Activated CD8-positive, alpha-beta T cell treated with anti-CD3 and anti-CD28 coated beads, Interleukin-2, amount 10 ng/mL, durations not matched to agents 7 days and 5 days (primary cell): ENCODE measurements at regions not wholly inside any gene's neighbourhood (a gene's known extent, or its start where the extent isn't known, plus 50 kb on each side); places are given as distances from the start of the nearest gene placed in this dataset.

ENCODE experiments used
- ATAC-seq: fragments of 150-1000 bp; cut with Tn5 transposase; one replicate; pipeline ENCODE4 v1.10.0; 2021; ENCODE audit warnings: moderate library complexity
- CTCF ChIA-PET: fragments of 350-600 bp; sonication (Branson Sonifier 250); formaldehyde crosslinking; loops from one replicate; lab custom pipeline; 2021; ENCODE audit warnings: antibody characterized with exemption; lab: Charles Lee
- POLR2A ChIA-PET: fragments of 350-600 bp; sonication (Branson Sonifier 250); formaldehyde crosslinking; loops from one replicate; lab custom pipeline; 2021; ENCODE audit warnings: antibody characterized with exemption; lab: Charles Lee
- DNase-seq: peaks from one replicate; pipeline ENCODE4 v3.0.0-alpha.2; 2020
- H3K27ac Mint-ChIP-seq: one replicate; pipeline ENCODE4 v1.8.0; 2021; ENCODE audit warnings: mild to moderate bottlenecking, mixed read lengths
- H3K27me3 Mint-ChIP-seq: one replicate; pipeline ENCODE4 v1.8.0; 2021; ENCODE audit warnings: low read depth, mixed read lengths
- H3K36me3 Mint-ChIP-seq: one replicate; pipeline ENCODE4 v1.8.0; 2021; ENCODE audit warnings: low read depth, mixed read lengths
- H3K4me1 Mint-ChIP-seq: one replicate; pipeline ENCODE4 v1.8.0; 2021; ENCODE audit warnings: low read depth, mixed read lengths
- H3K4me3 Mint-ChIP-seq: one replicate; pipeline ENCODE4 v1.8.0; 2021; ENCODE audit warnings: mild to moderate bottlenecking, mixed read lengths
- H3K9me3 Mint-ChIP-seq: one replicate; pipeline ENCODE4 v1.8.0; 2022; ENCODE audit warnings: mixed read lengths; ENCODE audit not compliant: insufficient read depth

DNA sequence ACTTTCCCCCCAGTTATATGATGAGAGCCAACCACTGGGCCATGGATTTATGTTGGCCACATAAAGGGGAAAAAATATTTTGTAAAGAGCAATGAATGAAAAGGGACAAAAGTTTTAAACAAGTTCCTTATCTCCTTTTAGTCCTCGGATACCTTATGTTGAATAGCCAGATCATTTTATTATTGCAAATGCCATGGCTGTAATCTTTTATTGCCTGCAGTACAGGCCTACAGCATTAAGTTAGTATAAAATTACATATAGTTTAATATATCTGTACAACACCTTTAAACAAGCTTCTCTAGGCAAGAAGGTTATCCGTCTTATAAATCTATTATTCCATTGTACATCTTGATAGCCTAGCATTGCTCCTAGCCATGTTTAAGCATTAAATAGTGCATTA lies 93.9 kb upstream of the SLC35B3 start:
- POLR2A ChIA-PET: no interaction called here

GRCh38 chr6:8527818-8528217 lies 92.5 kb upstream of the SLC35B3 start:
- H3K36me3 Mint-ChIP-seq: no peaks in the 10 kb centered on the region
- H3K27me3 Mint-ChIP-seq: no peaks in the 10 kb centered on the region
- CTCF ChIA-PET: interaction anchor here (1.0 kb wide), 1 partner anchor 9 kb away, joined by 3 read pairs; no protein-coding TSS in a partner anchor
- no peak overlapping the region for H3K27ac Mint-ChIP-seq
- no peaks in the 10 kb centered on the region for H3K9me3 Mint-ChIP-seq
- no peaks in the 10 kb centered on the region for H3K4me1 Mint-ChIP-seq
- POLR2A ChIA-PET: no interaction called here
- no peak overlapping the region for H3K4me3 Mint-ChIP-seq
- no peak for ATAC-seq
- DNase-seq: no peak

More for the DNA sequence above, 93.9 kb upstream of the SLC35B3 start:
- Mint-ChIP-seq H3K36me3 (no peaks in the 10 kb centered on the region), H3K4me3 (no peak overlapping the region), H3K4me1 (no peaks in the 10 kb centered on the region), H3K27me3 (no peaks in the 10 kb centered on the region), H3K9me3 (no peaks in the 10 kb centered on the region), H3K27ac (no peak overlapping the region)
- CTCF ChIA-PET: no interaction called here
- DNase-seq (no peak), ATAC-seq (no peak)

- H3K9me3 Mint-ChIP-seq: no peaks in the 10 kb centered on the region
- no peak for ATAC-seq
- no peak overlapping the region for H3K4me3 Mint-ChIP-seq
- ChIA-PET POLR2A (no interaction called here), CTCF (no interaction called here)
- H3K4me1 Mint-ChIP-seq: no peaks in the 10 kb centered on the region
- DNase-seq: no peak
- no peaks in the 10 kb centered on the region for H3K27me3 Mint-ChIP-seq
- no peak overlapping the region for H3K27ac Mint-ChIP-seq
- no peaks in the 10 kb centered on the region for H3K36me3 Mint-ChIP-seq
These were observed 91.3 kb upstream of the SLC35B3 start for GRCh38 chr6:8526624-8527023.

DNA sequence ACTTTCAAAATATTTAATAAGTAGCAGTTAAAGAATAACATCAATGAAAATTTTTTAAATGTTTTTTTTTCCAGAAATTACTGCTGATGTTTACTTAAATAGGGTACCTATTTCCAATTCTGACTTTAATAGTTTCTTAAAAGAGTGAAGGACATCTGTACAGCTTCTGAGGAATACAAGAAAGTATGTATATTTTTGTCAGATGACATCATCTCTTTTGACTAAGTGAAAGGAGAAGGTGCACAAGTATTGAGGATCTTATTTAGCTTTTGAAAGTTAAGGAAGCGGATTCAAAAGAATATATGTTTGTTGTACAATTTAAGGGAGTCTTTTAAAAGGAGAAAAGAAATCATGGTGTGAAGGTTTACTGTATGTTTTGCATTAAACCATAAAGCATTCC lies 90.0 kb upstream of the SLC35B3 start:
- H3K27me3 Mint-ChIP-seq: no peaks in the 10 kb centered on the region
- H3K4me1 Mint-ChIP-seq: no peaks in the 10 kb centered on the region
- no peaks in the 10 kb centered on the region for H3K9me3 Mint-ChIP-seq
- H3K27ac Mint-ChIP-seq: no peak overlapping the region
- ChIA-PET POLR2A (no interaction called here), CTCF (no interaction called here)
- no peaks in the 10 kb centered on the region for H3K36me3 Mint-ChIP-seq
- no peak for ATAC-seq
- no peak for DNase-seq
- H3K4me3 Mint-ChIP-seq: no peak overlapping the region

GRCh38 chr6:8513174-8513573 lies 77.8 kb upstream of the SLC35B3 start:
- POLR2A ChIA-PET: no interaction called here
- Mint-ChIP-seq H3K36me3 (no peaks in the 10 kb centered on the region), H3K4me3 (no peak overlapping the region), H3K9me3 (no peaks in the 10 kb centered on the region), H3K27me3 (no peaks in the 10 kb centered on the region), H3K4me1 (no peaks in the 10 kb centered on the region), H3K27ac (no peak overlapping the region)
- ATAC-seq: no peak
- CTCF ChIA-PET: no interaction called here
- DNase-seq: no peak

DNA sequence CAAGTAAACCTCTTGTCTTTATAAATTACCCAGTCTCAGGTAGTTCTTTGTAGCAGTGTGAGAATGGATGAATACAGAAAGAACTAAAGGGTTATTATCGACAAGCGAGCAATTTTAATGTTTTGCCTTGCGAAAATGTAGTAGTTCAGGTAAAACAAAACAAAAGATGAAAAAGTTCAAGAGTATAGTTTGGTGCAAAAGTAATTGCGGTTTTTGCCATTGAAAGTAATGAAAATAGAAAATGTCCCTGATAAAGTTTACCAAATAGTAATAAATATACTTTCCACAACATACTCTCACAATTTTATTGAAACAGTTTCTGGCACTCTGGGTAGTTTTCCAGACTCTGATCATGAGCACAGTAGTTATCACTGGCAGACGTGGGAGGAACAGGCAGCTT lies 71.9 kb upstream of the SLC35B3 start:
- CTCF ChIA-PET: no interaction called here
- H3K27ac Mint-ChIP-seq: no peak overlapping the region
- POLR2A ChIA-PET: no interaction called here

GRCh38 chr6:8506126-8506525 lies 70.8 kb upstream of the SLC35B3 start:
- no peak overlapping the region for H3K4me3 Mint-ChIP-seq
- H3K4me1 Mint-ChIP-seq: no peaks in the 10 kb centered on the region
- H3K27me3 Mint-ChIP-seq: no peaks in the 10 kb centered on the region
- ChIA-PET POLR2A (no interaction called here), CTCF (no interaction called here)
- H3K9me3 Mint-ChIP-seq: no peaks in the 10 kb centered on the region
- no peak for DNase-seq
- no peaks in the 10 kb centered on the region for H3K36me3 Mint-ChIP-seq
- ATAC-seq: no peak
- H3K27ac Mint-ChIP-seq: no peak overlapping the region

More for the DNA sequence above, 71.9 kb upstream of the SLC35B3 start:
- Mint-ChIP-seq H3K36me3 (no peaks in the 10 kb centered on the region), H3K4me1 (no peaks in the 10 kb centered on the region), H3K9me3 (no peaks in the 10 kb centered on the region), H3K4me3 (no peak overlapping the region), H3K27me3 (no peaks in the 10 kb centered on the region)
- ATAC-seq: no peak
- no peak for DNase-seq

DNA sequence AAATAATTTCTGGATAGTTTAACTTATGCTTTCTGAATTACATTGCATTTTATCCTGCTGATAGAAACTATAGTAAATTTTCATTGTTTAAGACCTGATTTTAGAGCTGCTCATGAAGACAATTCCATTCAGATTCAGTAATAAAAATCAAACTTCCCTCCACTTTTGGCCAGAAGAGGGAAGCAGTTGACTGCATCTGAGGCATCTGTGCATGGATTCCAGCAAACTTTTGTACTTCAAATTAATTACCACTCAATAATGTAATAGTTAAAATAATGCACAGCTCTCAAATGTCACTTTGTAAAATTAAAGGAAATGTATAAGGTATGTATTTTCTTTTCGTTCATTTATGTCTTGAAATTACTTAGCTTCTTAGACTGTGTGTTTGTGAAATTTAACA lies 64.2 kb upstream of the SLC35B3 start:
- CTCF ChIA-PET: no interaction called here
- H3K4me3 Mint-ChIP-seq: no peak overlapping the region

GRCh38 chr6:8494730-8495129 lies 59.4 kb upstream of the SLC35B3 start:
- Mint-ChIP-seq H3K27ac (no peak overlapping the region), H3K36me3 (no peaks in the 10 kb centered on the region), H3K9me3 (no peaks in the 10 kb centered on the region), H3K4me3 (no peak overlapping the region), H3K4me1 (no peaks in the 10 kb centered on the region), H3K27me3 (no peaks in the 10 kb centered on the region)
- ATAC-seq (no peak), DNase-seq (no peak)
- ChIA-PET POLR2A (no interaction called here), CTCF (no interaction called here)

More for the DNA sequence above, 64.2 kb upstream of the SLC35B3 start:
- H3K27me3 Mint-ChIP-seq: no peaks in the 10 kb centered on the region
- H3K27ac Mint-ChIP-seq: no peak overlapping the region
- H3K4me1 Mint-ChIP-seq: no peaks in the 10 kb centered on the region
- H3K36me3 Mint-ChIP-seq: no peaks in the 10 kb centered on the region
- H3K9me3 Mint-ChIP-seq: no peaks in the 10 kb centered on the region
- DNase-seq (no peak), ATAC-seq (no peak)
- POLR2A ChIA-PET: no interaction called here

GRCh38 chr6:8492536-8493133 lies 57.3 kb upstream of the SLC35B3 start:
- Mint-ChIP-seq H3K4me1 (no peaks in the 10 kb centered on the region), H3K27me3 (no peaks in the 10 kb centered on the region), H3K9me3 (no peaks in the 10 kb centered on the region), H3K27ac (no peak overlapping the region), H3K4me3 (no peak overlapping the region), H3K36me3 (no peaks in the 10 kb centered on the region)
- DNase-seq (no peak), ATAC-seq (no peak)
- ChIA-PET CTCF (interaction anchor here (0.7 to 1.1 kb wide), 2 partner anchors 10 to 11 kb away, joined by 3 read pairs; no protein-coding TSS in a partner anchor), POLR2A (no interaction called here)
